HG03575 (cell line): ENCODE measurements at regions not wholly inside any gene's neighbourhood (a gene's known extent, or its start where the extent isn't known, plus 50 kb on each side); places are given as distances from the start of the nearest gene placed in this dataset.

Source experiments
- ATAC-seq: cut with Tn5 transposase; IDR thresholded peaks from one replicate; pipeline ENCODE4 v1.9.1; 2021; ENCODE audit not compliant: unreplicated experiment, insufficient number of reproducible peaks, low FRiP score; ENCODE audit errors: extremely low read depth

DNA sequence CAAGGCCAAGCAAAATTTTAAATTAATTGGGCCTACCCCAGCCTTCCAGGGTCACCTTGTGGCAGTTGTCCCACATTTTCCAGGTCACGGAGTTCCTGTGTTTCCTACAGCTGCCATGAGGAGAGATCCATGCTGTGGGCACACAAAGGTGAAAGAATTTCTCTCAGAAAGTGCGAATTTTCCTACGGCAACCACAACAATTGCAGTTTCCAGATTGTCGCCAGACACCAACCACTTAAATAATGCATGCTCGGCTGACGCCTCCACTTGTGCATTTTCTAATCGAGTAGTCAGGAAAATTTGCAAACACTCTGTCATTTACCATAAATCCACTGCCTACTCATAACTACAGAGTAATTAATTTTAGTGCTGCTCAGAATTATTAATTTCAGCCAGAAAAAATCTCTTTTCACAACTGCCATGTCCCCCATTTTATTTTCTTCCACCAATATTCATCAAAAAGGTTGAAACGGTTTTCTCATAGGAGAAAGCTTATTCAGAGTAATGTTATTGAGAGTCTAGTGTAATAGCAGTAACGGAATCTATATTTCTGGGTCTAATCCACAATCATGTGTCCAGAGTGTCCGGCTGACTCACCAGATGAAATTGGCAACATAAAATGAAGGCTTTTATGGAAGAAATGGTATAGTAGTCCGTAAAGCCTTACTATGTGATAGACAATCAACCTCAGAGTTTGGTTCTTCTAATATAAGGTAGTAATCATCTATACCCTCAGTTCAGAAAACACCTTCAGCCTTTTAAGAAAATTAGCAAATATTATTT is 389.8 kb downstream of the NR2F1-AS1 start:
- ATAC-seq: no peak

- ATAC-seq: no peak
These were observed 391.3 kb downstream of the NR2F1-AS1 start for GRCh38 chr5:93189707-93190120.

DNA sequence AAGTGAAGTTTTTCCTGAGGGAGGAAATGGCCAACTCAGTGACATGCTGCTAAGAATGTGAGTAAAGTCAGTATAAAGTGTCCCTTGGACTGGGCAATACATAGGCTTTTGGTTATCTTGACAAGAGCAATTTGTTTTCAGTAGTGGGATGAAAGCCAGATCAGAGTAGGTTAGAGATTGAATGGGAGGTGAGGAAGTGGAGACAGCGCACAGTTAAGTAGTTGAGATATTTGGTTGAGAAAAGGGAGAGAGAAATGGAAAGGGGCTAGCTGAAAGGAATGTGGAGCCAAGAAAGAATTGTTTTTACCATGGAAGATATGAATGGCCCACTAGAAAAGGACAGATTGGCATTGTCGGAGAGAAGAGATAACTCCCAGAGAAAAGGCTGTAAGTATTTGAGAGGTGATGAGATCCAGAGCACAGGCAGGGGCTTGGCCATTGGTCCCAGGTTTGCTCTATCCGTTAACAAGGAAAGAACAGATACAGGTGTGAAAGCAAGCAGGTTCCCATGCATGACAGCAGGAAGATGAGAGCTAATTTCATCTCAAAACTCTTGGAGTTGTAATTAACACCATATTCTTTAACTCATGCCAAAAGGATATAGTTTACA is 392.0 kb downstream of the NR2F1-AS1 start:
- no peak for ATAC-seq

GRCh38 chr5:93186076-93186682 is 394.8 kb downstream of the NR2F1-AS1 start:
- ATAC-seq: no peak

DNA sequence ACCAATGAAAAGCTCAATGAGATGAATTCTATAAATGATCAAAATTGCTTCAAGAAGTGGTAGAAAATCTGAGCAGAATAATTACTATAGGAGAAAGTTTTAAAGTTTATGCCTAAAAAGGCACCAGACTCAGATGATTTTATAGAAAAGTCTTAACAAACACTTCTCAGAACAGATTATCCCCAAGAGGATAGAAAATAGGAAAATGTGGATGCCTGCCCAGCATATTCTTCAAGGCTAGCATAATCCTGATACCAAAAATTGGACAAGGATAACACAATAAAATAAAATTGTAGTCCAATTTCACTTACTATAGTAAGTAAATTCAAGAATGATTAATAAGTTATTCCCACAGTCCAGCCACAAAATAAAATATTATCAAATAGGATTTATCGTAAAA is 397.0 kb downstream of the NR2F1-AS1 start:
- no peak for ATAC-seq

GRCh38 chr5:93179466-93179865 is 401.6 kb downstream of the NR2F1-AS1 start:
- no peak for ATAC-seq

DNA sequence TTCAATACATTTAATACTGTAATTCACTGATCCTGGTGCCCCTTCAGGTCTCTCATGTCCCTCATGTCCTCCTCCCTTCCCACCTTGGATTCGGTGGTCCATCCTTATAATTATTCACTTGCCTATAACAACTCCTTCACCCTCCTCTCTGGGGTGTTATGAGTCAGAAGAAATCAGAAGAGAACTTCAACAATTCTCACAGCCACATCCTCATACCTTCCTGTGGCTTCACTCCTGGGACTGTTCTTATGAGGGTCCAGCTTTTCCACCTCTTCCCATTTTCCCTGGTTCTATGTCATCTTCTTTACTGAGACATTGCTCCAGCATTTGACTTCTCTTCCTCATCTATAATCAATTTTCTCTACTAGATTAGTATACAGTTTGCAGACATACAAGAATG is 406.1 kb downstream of the NR2F1-AS1 start:
- ATAC-seq: no peak

DNA sequence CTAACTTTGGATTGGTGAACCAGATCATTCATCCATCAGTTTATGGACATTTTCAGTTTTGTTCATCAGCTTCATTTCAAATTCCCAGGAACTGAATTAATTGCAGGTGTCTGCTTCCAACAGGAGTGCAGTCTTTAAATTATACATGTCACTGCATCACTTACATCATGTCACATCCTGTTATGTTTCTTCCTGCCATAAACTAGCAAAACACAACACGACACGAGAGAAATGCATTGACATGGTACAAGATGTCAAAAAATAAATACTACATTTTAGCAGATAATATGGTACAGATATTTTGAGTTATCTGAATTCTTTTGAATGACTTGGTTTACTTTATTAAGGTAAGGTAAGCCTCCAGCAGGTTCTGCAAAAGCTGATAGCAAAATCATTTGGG is 415.5 kb downstream of the NR2F1-AS1 start:
- no peak for ATAC-seq

- no peak for ATAC-seq
These were observed 416.3 kb downstream of the NR2F1-AS1 start for GRCh38 chr5:93164690-93165089.

GRCh38 chr5:93163010-93163663 is 417.9 kb downstream of the NR2F1-AS1 start:
- no peak for ATAC-seq

GRCh38 chr5:93161661-93162654 is 419.1 kb downstream of the NR2F1-AS1 start:
- no peak for ATAC-seq

- no peak for ATAC-seq
These were observed 422.2 kb downstream of the NR2F1-AS1 start for GRCh38 chr5:93158841-93159240.

DNA sequence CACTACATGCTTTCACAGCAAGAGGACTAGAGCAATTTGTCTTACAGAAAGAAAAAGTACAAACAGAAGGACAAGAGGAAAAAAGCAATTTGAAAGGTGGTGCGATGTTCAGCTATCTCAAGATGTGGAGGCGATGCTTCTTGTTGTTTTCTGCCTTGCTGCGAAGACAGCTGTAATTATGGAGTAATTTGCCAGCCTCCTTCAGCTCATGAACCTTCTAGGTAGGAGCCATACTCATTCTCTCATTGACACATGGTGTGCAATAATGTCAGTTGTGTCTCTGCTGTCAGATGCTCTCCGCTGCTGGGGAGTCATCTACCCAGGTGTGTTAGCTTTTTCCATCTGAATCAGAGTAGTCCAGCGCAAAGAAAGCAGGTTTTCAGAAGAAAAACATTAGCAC is 424.5 kb downstream of the NR2F1-AS1 start:
- no peak for ATAC-seq

- no peak for ATAC-seq
These were observed 426.5 kb downstream of the NR2F1-AS1 start for GRCh38 chr5:93154535-93154934.

- ATAC-seq: no peak
These were observed 427.6 kb downstream of the NR2F1-AS1 start for GRCh38 chr5:93153461-93153860.

GRCh38 chr5:93151896-93152295 is 429.1 kb downstream of the NR2F1-AS1 start:
- ATAC-seq: no peak

- ATAC-seq: no peak
These were observed 429.9 kb downstream of the NR2F1-AS1 start for GRCh38 chr5:93151121-93151520.

DNA sequence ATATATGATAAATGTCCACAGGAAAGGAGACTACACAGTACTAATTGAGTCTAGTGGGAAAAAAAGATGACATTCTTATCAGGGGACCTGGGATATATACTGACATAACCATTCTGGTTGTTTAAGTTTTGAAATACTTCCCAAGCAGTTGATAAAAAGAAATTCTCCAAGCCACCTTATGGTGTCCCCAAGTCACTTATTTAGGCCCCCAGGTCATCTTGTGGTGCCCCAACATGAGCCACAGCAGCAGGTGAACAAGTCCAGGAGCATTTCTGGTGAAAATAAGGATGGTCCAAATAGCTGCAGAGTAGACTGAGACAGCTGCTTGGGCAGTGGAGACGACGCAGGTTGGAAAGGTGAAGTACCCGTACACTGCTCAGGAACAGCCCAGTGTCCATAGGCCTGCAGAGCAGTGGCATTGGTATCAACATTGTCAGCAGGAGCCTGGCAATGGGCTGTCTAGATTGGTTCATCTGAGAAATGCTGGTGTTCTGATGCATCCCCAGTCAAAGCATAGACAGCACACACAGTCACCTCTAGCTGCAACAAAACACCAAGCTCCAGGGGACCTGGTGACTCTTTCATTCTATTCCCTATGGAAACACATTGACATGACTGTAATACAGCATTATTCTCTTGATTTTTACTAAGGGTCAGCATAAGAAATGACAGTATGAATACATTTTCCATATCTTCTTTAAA is 430.6 kb downstream of the NR2F1-AS1 start:
- ATAC-seq: no peak
